Cardiac fibroblast (primary cell): ENCODE measurements at regions not wholly inside any gene's neighbourhood (a gene's known extent, or its start where the extent isn't known, plus 50 kb on each side); places are given as distances from the start of the nearest gene placed in this dataset.
"Not testable (repeated sequence)": the region's sequence is repeated elsewhere in the genome, so short reads cannot be mapped to it uniquely, and the experiment has no call there.

Experiments
- DNase-seq, 2 donors: peaks; one replicate each; pipeline versions ENCODE4 v3.0.0 to v3.0.0-alpha.2; 2010; ENCODE audit warnings: low read depth in 2 of 2
- H3K4me3 ChIP-seq, 2 donors: replicated peaks in 1 of 2; 1 replicate in 1 of 2; 2 replicates in 1 of 2; pipeline ENCODE4 v1.5.1; 2011; ENCODE audit warnings: low read depth in 2 of 2, low read length in 2 of 2, mild to moderate bottlenecking in 2 of 2, moderate library complexity in 1 of 2
- CTCF ChIP-seq: IDR thresholded peaks from one replicate; pipeline ENCODE4 v1.5.1; 2011; ENCODE audit warnings: low read depth, mild to moderate bottlenecking, low read length, inconsistent platforms

GRCh38 chrX:35392232-35392631, 405.9 kb upstream of the MAGEB16 start:
- no peak for DNase-seq
- TF ChIP-seq CTCF, result no peak
- H3K4me3 ChIP-seq, result no peak overlapping the region

GRCh38 chrX:35406386-35406785, 391.8 kb upstream of the MAGEB16 start:
- no peak for DNase-seq
- TF ChIP-seq CTCF, result no peak

GRCh38 chrX:35416782-35417181, 381.4 kb upstream of the MAGEB16 start:
- no peak overlapping the region for H3K4me3 ChIP-seq
- no peak for TF ChIP-seq CTCF
- no peak for DNase-seq

More at GRCh38 chrX:35406386-35406785, 391.8 kb upstream of the MAGEB16 start:
- no peak overlapping the region for H3K4me3 ChIP-seq

- no peak overlapping the region for H3K4me3 ChIP-seq
- TF ChIP-seq CTCF, result no peak
- no peak for DNase-seq
These were observed 366.1 kb upstream of the MAGEB16 start for GRCh38 chrX:35432056-35432455.

- DNase-seq, result no peak
- no peak overlapping the region for H3K4me3 ChIP-seq
- no peak for TF ChIP-seq CTCF
These were observed 359.0 kb upstream of the MAGEB16 start for GRCh38 chrX:35439034-35439660.

GRCh38 chrX:35439692-35440091, 358.4 kb upstream of the MAGEB16 start:
- no peak overlapping the region for H3K4me3 ChIP-seq
- no peak for DNase-seq
- no peak for TF ChIP-seq CTCF

- no peak overlapping the region for H3K4me3 ChIP-seq
- no peak for DNase-seq
- no peak for TF ChIP-seq CTCF
These were observed 355.7 kb upstream of the MAGEB16 start for GRCh38 chrX:35442421-35442820.

- not testable (repeated sequence) for H3K4me3 ChIP-seq, DNase-seq
These were observed 355.0 kb upstream of the MAGEB16 start for GRCh38 chrX:35443091-35443582.
